ENCODE measurements at regions not wholly inside any gene's neighbourhood (a gene's known extent, or its start where the extent isn't known, plus 50 kb on each side); places are given as distances from the start of the nearest gene placed in this dataset.

DNA sequence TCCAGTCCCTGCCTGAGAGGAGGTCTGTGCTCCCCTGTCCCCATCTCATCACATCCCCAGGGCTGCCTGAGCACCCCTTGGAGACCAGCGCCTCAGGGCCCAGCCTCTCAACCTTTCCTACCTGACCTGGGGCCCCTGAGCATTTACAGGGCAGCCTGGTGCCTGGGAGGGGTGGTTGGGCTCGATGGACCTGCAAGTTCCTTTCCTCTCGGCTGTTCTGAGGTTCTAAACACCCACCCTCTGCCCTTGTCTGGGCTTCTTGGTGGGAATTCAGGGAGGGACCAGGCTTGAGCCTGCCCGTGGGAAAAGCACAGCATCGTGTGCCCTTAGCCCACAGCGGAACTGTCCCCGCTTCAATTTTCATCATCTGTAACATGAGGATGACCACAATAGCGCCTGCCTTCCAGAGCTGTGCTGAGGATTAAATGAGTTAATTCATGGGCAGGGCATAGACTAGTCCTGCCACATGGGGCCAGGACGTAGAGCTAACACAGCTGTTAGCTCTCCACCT is 91.0 kb upstream of the SH3PXD2B start:
- no peak for TF ChIP-seq POLR2AphosphoS5 (IDR thresholded peaks at IDR 0.05; ENCODE audit: low read length)
- no peak for TF ChIP-seq KAT2A (conservative IDR thresholded peaks at IDR 0.05; ENCODE audit: control insufficient read depth, low read depth, low read length)
- TF ChIP-seq RAD21 (IDR thresholded peaks at IDR 0.05; ENCODE audit: insufficient read depth, low read depth, low read length) = no peak
- no peak for TF ChIP-seq REST (IDR thresholded peaks at IDR 0.05; ENCODE audit: low read depth, low read length)
- no peak for TF ChIP-seq POLR2A (IDR thresholded peaks at IDR 0.05; ENCODE audit: low read depth, low read length)
- no peak for TF ChIP-seq POLR2AphosphoS2 (IDR thresholded peaks at IDR 0.05; ENCODE audit: low read depth, low read length)
- TF ChIP-seq, protein P1, sequence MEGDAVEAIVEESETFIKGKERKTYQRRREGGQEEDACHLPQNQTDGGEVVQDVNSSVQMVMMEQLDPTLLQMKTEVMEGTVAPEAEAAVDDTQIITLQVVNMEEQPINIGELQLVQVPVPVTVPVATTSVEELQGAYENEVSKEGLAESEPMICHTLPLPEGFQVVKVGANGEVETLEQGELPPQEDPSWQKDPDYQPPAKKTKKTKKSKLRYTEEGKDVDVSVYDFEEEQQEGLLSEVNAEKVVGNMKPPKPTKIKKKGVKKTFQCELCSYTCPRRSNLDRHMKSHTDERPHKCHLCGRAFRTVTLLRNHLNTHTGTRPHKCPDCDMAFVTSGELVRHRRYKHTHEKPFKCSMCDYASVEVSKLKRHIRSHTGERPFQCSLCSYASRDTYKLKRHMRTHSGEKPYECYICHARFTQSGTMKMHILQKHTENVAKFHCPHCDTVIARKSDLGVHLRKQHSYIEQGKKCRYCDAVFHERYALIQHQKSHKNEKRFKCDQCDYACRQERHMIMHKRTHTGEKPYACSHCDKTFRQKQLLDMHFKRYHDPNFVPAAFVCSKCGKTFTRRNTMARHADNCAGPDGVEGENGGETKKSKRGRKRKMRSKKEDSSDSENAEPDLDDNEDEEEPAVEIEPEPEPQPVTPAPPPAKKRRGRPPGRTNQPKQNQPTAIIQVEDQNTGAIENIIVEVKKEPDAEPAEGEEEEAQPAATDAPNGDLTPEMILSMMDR (IDR thresholded peaks at IDR 0.05 in 2 of 3, conservative IDR thresholded peaks at IDR 0.05 in 1 of 3; ENCODE audit: control insufficient read depth in 2 of 3, extremely low read depth in 1 of 3, insufficient read depth in 1 of 3, low read depth in 3 of 3, low read length in 3 of 3) = no peak
- no peak for TF ChIP-seq EED (IDR thresholded peaks at IDR 0.05; ENCODE audit: low read depth)
- no peak for TF ChIP-seq ASH2L (IDR thresholded peaks at IDR 0.05; ENCODE audit: borderline replicate concordance, low read depth)
- TF ChIP-seq YY1 (IDR thresholded peaks at IDR 0.05; ENCODE audit: low read depth, low read length) = no peak
- TF ChIP-seq USF1 (IDR thresholded peaks at IDR 0.05; ENCODE audit: borderline replicate concordance, extremely low read length, insufficient read depth, low read depth, low read length) = no peak
- TF ChIP-seq CREB1 (IDR thresholded peaks at IDR 0.05; ENCODE audit: low read depth) = no peak
- TF ChIP-seq, protein P2, sequence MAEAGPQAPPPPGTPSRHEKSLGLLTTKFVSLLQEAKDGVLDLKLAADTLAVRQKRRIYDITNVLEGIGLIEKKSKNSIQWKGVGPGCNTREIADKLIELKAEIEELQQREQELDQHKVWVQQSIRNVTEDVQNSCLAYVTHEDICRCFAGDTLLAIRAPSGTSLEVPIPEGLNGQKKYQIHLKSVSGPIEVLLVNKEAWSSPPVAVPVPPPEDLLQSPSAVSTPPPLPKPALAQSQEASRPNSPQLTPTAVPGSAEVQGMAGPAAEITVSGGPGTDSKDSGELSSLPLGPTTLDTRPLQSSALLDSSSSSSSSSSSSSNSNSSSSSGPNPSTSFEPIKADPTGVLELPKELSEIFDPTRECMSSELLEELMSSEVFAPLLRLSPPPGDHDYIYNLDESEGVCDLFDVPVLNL (IDR thresholded peaks at IDR 0.05; ENCODE audit: low read depth, low read length) = no peak

Measured in GM12878 (cell line).